ENCODE measurements at regions not wholly inside any gene's neighbourhood (a gene's known extent, or its start where the extent isn't known, plus 50 kb on each side); places are given as distances from the start of the nearest gene placed in this dataset.

- TF ChIP-seq GATA2 (IDR thresholded peaks at IDR 0.05; ENCODE audit: low read depth, low read length), result no peak
- no peak for TF ChIP-seq GATA3 (IDR thresholded peaks at IDR 0.05; ENCODE audit: low read depth, low read length)
Observed at GRCh38 chr18:56173542-56174220, 464.7 kb downstream of the TXNL1 start.

Measured in SH-SY5Y (cell line).